Prostate gland (tissue), 2 donors: ENCODE measurements at regions not wholly inside any gene's neighbourhood (a gene's known extent, or its start where the extent isn't known, plus 50 kb on each side); places are given as distances from the start of the nearest gene placed in this dataset.

Experiments
- CTCF ChIP-seq, 4 experiments: fragments of 200-600 bp in 2 of 4; fragments of 450-650 bp in 2 of 4; sonication (generic) in 2 of 4; IDR thresholded peaks; 1 replicate in 3 of 4; 2 replicates in 1 of 4; pipeline ENCODE4 v1.5.1; 2016 to 2019; ENCODE audit warnings: antibody characterized with exemption in 4 of 4, mild to moderate bottlenecking in 2 of 4, moderate library complexity in 2 of 4
- POLR2A ChIP-seq: fragments of 450-650 bp; IDR thresholded peaks from one replicate; pipeline ENCODE4 v1.6.1; 2016; ENCODE audit warnings: antibody characterized with exemption, mild to moderate bottlenecking
- POLR2AphosphoS5 ChIP-seq: sonication (generic); formaldehyde crosslinking; IDR thresholded peaks from one replicate; pipeline ENCODE4 v1.6.1; 2017; ENCODE audit warnings: antibody characterized with exemption

- TF ChIP-seq CTCF (IDR thresholded peaks at IDR 0.05) (no peak), POLR2A (no peak), POLR2AphosphoS5 (no peak)
Measured at GRCh38 chr9:13770956-13771355, 491.5 kb upstream of the MPDZ start.
